ENCODE measurements at regions not wholly inside any gene's neighbourhood (a gene's known extent, or its start where the extent isn't known, plus 50 kb on each side); places are given as distances from the start of the nearest gene placed in this dataset.

DNA sequence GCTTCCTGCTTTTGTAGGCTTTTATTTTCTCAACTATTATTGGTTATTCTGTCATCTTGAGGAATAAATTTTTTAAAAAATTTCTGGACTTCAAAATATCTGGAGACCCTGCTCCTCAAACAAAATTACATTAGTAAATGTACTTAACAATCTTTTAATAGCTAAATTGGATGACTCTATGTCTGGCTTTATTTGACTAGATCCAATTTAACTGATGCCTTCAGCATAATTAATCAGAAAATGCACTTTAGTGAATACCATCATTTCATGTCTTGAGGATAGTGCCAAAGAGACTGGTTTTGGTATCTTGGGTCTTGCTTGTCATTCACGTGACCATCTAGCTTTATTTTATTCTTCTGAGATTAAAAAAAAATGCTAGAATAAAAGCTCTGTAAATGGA lies 1301.2 kb downstream of the JRKL start:
- H3K4me3 ChIP-seq, result no peak overlapping the region
- SMC1A ChIA-PET (ENCODE audit: uncharacterized antibody, unreplicated experiment), result interaction anchor here (0.7 to 1.0 kb wide), 2 partner anchors 201 to 1324 kb away, joined by 3 to 4 read pairs; no protein-coding TSS in a partner anchor
- FAIRE-seq (no peak), DNase-seq (ENCODE audit: low read depth, low spot score) (no peak), ATAC-seq (no peak)
- POLR2A ChIA-PET, result no interaction called here
- no peaks in the 10 kb centered on the region for H4K20me1 ChIP-seq (ENCODE audit: control insufficient read depth, insufficient read depth)
- H3K9ac ChIP-seq (ENCODE audit: control insufficient read depth, insufficient read depth, low read length), result no peak overlapping the region
- H3K27me3 ChIP-seq (replicated peaks in 1 of 2; ENCODE audit: control insufficient read depth in 2 of 2, insufficient read depth in 2 of 2, low read length in 1 of 2), result no peaks in the 10 kb centered on the region
- H3K4me1 ChIP-seq (ENCODE audit: control insufficient read depth, insufficient read depth, low read length), result no peaks in the 10 kb centered on the region
- H3K79me2 ChIP-seq (ENCODE audit: control insufficient read depth, insufficient read depth, low read length), result no peaks in the 10 kb centered on the region
- 0% methylated on average over 1 of the region's 1 CpG for WGBS (ENCODE audit: insufficient coverage, insufficient replicate concordance, low lambda C conversion rate, missing lambda C conversion rate)
- no peak overlapping the region for H3K4me2 ChIP-seq (ENCODE audit: control insufficient read depth, insufficient read depth)
- BruUV-seq (replicated peaks), result no TSS peak
- CTCF ChIA-PET, result no interaction called here
- H3K36me3 ChIP-seq (ENCODE audit: control insufficient read depth in 2 of 2, insufficient read depth in 2 of 2, low read length in 1 of 2), result no peaks in the 10 kb centered on the region
- H3K9me3 ChIP-seq (replicated peaks; ENCODE audit: control insufficient read depth, insufficient read depth, low read length), result no peaks in the 10 kb centered on the region
- TF ChIP-seq NR2F1 (conservative IDR thresholded peaks at IDR 0.05), result no peak
- TF ChIP-seq, protein P1, sequence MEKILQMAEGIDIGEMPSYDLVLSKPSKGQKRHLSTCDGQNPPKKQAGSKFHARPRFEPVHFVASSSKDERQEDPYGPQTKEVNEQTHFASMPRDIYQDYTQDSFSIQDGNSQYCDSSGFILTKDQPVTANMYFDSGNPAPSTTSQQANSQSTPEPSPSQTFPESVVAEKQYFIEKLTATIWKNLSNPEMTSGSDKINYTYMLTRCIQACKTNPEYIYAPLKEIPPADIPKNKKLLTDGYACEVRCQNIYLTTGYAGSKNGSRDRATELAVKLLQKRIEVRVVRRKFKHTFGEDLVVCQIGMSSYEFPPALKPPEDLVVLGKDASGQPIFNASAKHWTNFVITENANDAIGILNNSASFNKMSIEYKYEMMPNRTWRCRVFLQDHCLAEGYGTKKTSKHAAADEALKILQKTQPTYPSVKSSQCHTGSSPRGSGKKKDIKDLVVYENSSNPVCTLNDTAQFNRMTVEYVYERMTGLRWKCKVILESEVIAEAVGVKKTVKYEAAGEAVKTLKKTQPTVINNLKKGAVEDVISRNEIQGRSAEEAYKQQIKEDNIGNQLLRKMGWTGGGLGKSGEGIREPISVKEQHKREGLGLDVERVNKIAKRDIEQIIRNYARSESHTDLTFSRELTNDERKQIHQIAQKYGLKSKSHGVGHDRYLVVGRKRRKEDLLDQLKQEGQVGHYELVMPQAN (conservative IDR thresholded peaks at IDR 0.05), result no peak
- no peak for TF ChIP-seq NRF1 (conservative IDR thresholded peaks at IDR 0.05; ENCODE audit: low read depth, low read length)
- no peak for TF ChIP-seq RUNX3 (IDR thresholded peaks at IDR 0.05; ENCODE audit: low read length)
- intact Hi-C loops (cut with micrococcal nuclease; ENCODE audit: unreplicated experiment) (no loop called here), in situ Hi-C loops (cut with MboI) (no loop called here)
- H2AFZ ChIP-seq (ENCODE audit: control insufficient read depth, low read depth, low read length), result no peak overlapping the region
- H3K27ac ChIP-seq (ENCODE audit: control insufficient read depth, insufficient read depth), result no peak overlapping the region
- RAD21 ChIA-PET (ENCODE audit: unreplicated experiment), result no interaction called here

DNA sequence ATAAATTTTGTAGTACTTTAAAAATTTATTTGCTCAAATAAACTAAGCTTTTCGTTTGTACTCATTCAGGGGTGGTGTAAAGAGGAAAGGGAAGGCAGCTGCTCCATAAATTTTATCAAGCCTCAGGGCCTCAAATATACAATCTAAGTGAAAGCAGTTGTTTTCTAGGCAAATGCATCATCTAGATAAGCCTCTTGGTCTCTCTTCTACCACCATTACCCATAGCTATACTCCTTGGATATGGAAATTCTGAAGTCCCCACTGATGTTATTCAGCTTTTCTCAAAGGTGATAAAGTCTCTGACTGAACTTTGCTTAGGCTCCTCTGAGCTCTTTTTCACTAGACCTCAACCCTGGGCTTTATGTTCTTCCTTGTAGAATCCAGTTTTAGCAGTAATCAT lies 1313.1 kb downstream of the JRKL start:
- no peak for FAIRE-seq
- BruUV-seq (replicated peaks), result no TSS peak
- no peak for TF ChIP-seq DPF2 (IDR thresholded peaks at IDR 0.05)
- no peak for TF ChIP-seq ZBED1 (IDR thresholded peaks at IDR 0.05; ENCODE audit: borderline replicate concordance)
- no peak for TF ChIP-seq KLF5 (IDR thresholded peaks at IDR 0.05; ENCODE audit: partially characterized antibody)
- no peak for TF ChIP-seq MTA3 (IDR thresholded peaks at IDR 0.05; ENCODE audit: borderline replicate concordance, low read length)
- TF ChIP-seq HCFC1 (IDR thresholded peaks at IDR 0.05; ENCODE audit: low read length), result no peak
- no peak for TF ChIP-seq FOXK2 (IDR thresholded peaks at IDR 0.05)
- TF ChIP-seq, protein P2, sequence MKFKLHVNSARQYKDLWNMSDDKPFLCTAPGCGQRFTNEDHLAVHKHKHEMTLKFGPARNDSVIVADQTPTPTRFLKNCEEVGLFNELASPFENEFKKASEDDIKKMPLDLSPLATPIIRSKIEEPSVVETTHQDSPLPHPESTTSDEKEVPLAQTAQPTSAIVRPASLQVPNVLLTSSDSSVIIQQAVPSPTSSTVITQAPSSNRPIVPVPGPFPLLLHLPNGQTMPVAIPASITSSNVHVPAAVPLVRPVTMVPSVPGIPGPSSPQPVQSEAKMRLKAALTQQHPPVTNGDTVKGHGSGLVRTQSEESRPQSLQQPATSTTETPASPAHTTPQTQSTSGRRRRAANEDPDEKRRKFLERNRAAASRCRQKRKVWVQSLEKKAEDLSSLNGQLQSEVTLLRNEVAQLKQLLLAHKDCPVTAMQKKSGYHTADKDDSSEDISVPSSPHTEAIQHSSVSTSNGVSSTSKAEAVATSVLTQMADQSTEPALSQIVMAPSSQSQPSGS (IDR thresholded peaks at IDR 0.05; ENCODE audit: low read length), result no peak
- no peak for TF ChIP-seq IKZF1 (conservative IDR thresholded peaks at IDR 0.05)
- no peak for TF ChIP-seq POLR2AphosphoS2 (IDR thresholded peaks at IDR 0.05; ENCODE audit: low read depth, low read length)

More for the DNA sequence above, 1313.1 kb downstream of the JRKL start:
- RAD21 ChIA-PET (ENCODE audit: unreplicated experiment), result no interaction called here
- intact Hi-C loops (cut with micrococcal nuclease; ENCODE audit: unreplicated experiment) (no loop called here), in situ Hi-C loops (cut with MboI) (no loop called here)
- H3K27ac ChIP-seq (ENCODE audit: control insufficient read depth, insufficient read depth), result no peak overlapping the region
- no peak overlapping the region for H3K4me2 ChIP-seq (ENCODE audit: control insufficient read depth, insufficient read depth)
- DNase-seq (ENCODE audit: low read depth, low spot score), result no peak
- no peak overlapping the region for H3K9ac ChIP-seq (ENCODE audit: control insufficient read depth, insufficient read depth, low read length)
- no peaks in the 10 kb centered on the region for H3K27me3 ChIP-seq (replicated peaks in 1 of 2; ENCODE audit: control insufficient read depth in 2 of 2, insufficient read depth in 2 of 2, low read length in 1 of 2)
- SMC1A ChIA-PET (ENCODE audit: uncharacterized antibody, unreplicated experiment), result no interaction called here
- no peaks in the 10 kb centered on the region for H3K36me3 ChIP-seq (ENCODE audit: control insufficient read depth in 2 of 2, insufficient read depth in 2 of 2, low read length in 1 of 2)
- no peak overlapping the region for H3K4me3 ChIP-seq
- no peaks in the 10 kb centered on the region for H3K4me1 ChIP-seq (ENCODE audit: control insufficient read depth, insufficient read depth, low read length)
- H3K79me2 ChIP-seq (ENCODE audit: control insufficient read depth, insufficient read depth, low read length), result no peaks in the 10 kb centered on the region
- no peaks in the 10 kb centered on the region for H4K20me1 ChIP-seq (ENCODE audit: control insufficient read depth, insufficient read depth)
- no peak for ATAC-seq
- 0% methylated on average over 1 of the region's 1 CpG for WGBS (ENCODE audit: insufficient coverage, insufficient replicate concordance, low lambda C conversion rate, missing lambda C conversion rate)
- POLR2A ChIA-PET, result no interaction called here
- no peaks in the 10 kb centered on the region for H3K9me3 ChIP-seq (replicated peaks; ENCODE audit: control insufficient read depth, insufficient read depth, low read length)
- H2AFZ ChIP-seq (ENCODE audit: control insufficient read depth, low read depth, low read length), result no peak overlapping the region
- CTCF ChIA-PET, result no interaction called here

All from GM12878 (cell line).